Ecto neural progenitor cell (in vitro differentiated cells): ENCODE measurements at regions not wholly inside any gene's neighbourhood (a gene's known extent, or its start where the extent isn't known, plus 50 kb on each side); places are given as distances from the start of the nearest gene placed in this dataset.
"Not testable (repeated sequence)": the region's sequence is repeated elsewhere in the genome, so short reads cannot be mapped to it uniquely, and the experiment has no call there.

Experiments used
- DNase-seq: peaks from one replicate; pipeline ENCODE4 v3.0.0-alpha.2; 2018; ENCODE audit warnings: low spot score

GRCh38 chr10:65142641-65143435, 1621.6 kb downstream of the REEP3 start:
- no peak for DNase-seq

GRCh38 chr10:65143723-65144122, 1622.5 kb downstream of the REEP3 start:
- no peak for DNase-seq

- no peak for DNase-seq
Observed at GRCh38 chr10:65149878-65150277, 1628.7 kb downstream of the REEP3 start.

- no peak for DNase-seq
Observed at GRCh38 chr10:65166272-65166671, 1645.1 kb downstream of the REEP3 start.

- DNase-seq: no peak
Observed at GRCh38 chr10:65172249-65172648, 1651.0 kb downstream of the REEP3 start.

- DNase-seq: no peak
Observed at GRCh38 chr10:65176994-65177393, 1655.8 kb downstream of the REEP3 start.

GRCh38 chr10:65183236-65183635, 1662.0 kb downstream of the REEP3 start:
- DNase-seq: no peak

GRCh38 chr10:65186668-65187067, 1665.5 kb downstream of the REEP3 start:
- not testable (repeated sequence) for DNase-seq

GRCh38 chr10:65194126-65194525, 1672.9 kb downstream of the REEP3 start:
- DNase-seq: no peak

GRCh38 chr10:65194555-65194954, 1673.4 kb downstream of the REEP3 start:
- DNase-seq: no peak

GRCh38 chr10:65196111-65196510, 1674.9 kb downstream of the REEP3 start:
- no peak for DNase-seq

- no peak for DNase-seq
Observed at GRCh38 chr10:65197935-65198334, 1676.7 kb downstream of the REEP3 start.

- no peak for DNase-seq
Observed at GRCh38 chr10:65201491-65201890, 1680.3 kb downstream of the REEP3 start.

- no peak for DNase-seq
Observed at GRCh38 chr10:65204999-65205398, 1683.8 kb downstream of the REEP3 start.

GRCh38 chr10:65213170-65213569, 1692.0 kb downstream of the REEP3 start:
- no peak for DNase-seq

- no peak for DNase-seq
Observed at GRCh38 chr10:65219444-65219843, 1698.2 kb downstream of the REEP3 start.

- DNase-seq: no peak
Observed at GRCh38 chr10:65231148-65231547, 1694.7 kb upstream of the LRRTM3 start.

- no peak for DNase-seq
Observed at GRCh38 chr10:65234261-65234660, 1691.6 kb upstream of the LRRTM3 start.

GRCh38 chr10:65235266-65235665, 1690.6 kb upstream of the LRRTM3 start:
- DNase-seq: no peak

GRCh38 chr10:65235846-65236245, 1690.0 kb upstream of the LRRTM3 start:
- no peak for DNase-seq

GRCh38 chr10:65265451-65265954, 1660.3 kb upstream of the LRRTM3 start:
- DNase-seq: no peak

GRCh38 chr10:65269551-65269950, 1656.3 kb upstream of the LRRTM3 start:
- DNase-seq: not testable (repeated sequence)

- DNase-seq: no peak
Observed at GRCh38 chr10:65270969-65271368, 1654.9 kb upstream of the LRRTM3 start.

GRCh38 chr10:65273115-65273514, 1652.7 kb upstream of the LRRTM3 start:
- DNase-seq: no peak
